Testis (tissue), 2 donors: ENCODE measurements at regions not wholly inside any gene's neighbourhood (a gene's known extent, or its start where the extent isn't known, plus 50 kb on each side); places are given as distances from the start of the nearest gene placed in this dataset.

Experiments used
- CTCF ChIP-seq, 3 experiments: fragments of 450-650 bp in 2 of 3; fragments of 200-600 bp in 1 of 3; sonication (generic) in 1 of 3; IDR thresholded peaks; one replicate each; pipeline ENCODE4 v1.5.1; 2016 to 2019; ENCODE audit warnings: antibody characterized with exemption in 3 of 3, mild to moderate bottlenecking in 2 of 3, moderate library complexity in 1 of 3
- POLR2A ChIP-seq: fragments of 450-650 bp; IDR thresholded peaks from one replicate; pipeline ENCODE4 v1.6.1; 2017; ENCODE audit warnings: antibody characterized with exemption, mild to moderate bottlenecking, moderate library complexity

GRCh38 chr1:14142397-14143100 lies 442.6 kb downstream of the PRDM2 start:
- no peak for TF ChIP-seq CTCF (IDR thresholded peaks at IDR 0.05)
- TF ChIP-seq POLR2A, result no peak
